ENCODE measurements at regions not wholly inside any gene's neighbourhood (a gene's known extent, or its start where the extent isn't known, plus 50 kb on each side); places are given as distances from the start of the nearest gene placed in this dataset.

GRCh38 chr2:6336752-6337471, 528.8 kb downstream of the CMPK2 start:
- TF ChIP-seq CTCF (conservative IDR thresholded peaks at IDR 0.05) (no peak), EZH2 (IDR thresholded peaks at IDR 0.05; ENCODE audit: low read depth) (no peak)

All from PC-9 (cell line).